Heart left ventricle (tissue), 13 donors: ENCODE measurements at regions not wholly inside any gene's neighbourhood (a gene's known extent, or its start where the extent isn't known, plus 50 kb on each side); places are given as distances from the start of the nearest gene placed in this dataset.

ENCODE experiments used
- POLR2A ChIP-seq, 2 donors: fragments of 450-650 bp; IDR thresholded peaks; one replicate each; pipeline ENCODE4 v1.6.1; 2017; ENCODE audit warnings: antibody characterized with exemption in 2 of 2, mild to moderate bottlenecking in 2 of 2, moderate library complexity in 2 of 2
- TF ChIP-seq, protein P1 (sequence below), 12 donors: fragments of 200-600 bp; sonication (generic) in 4 of 12; IDR thresholded peaks; one replicate each; pipeline versions ENCODE4 v1.5.0 to v1.8.0; 2018 to 2022; ENCODE audit warnings: antibody characterized with exemption in 12 of 12, mild to moderate bottlenecking in 5 of 12
- donor health status: ischemic (EF 13 %, LVEDD 7.1; RV severe dilation, severe dysfunction).
- donor health status: DM: no; HTN: yes; CAD: no.
- donor health status: DM: no; HTN: no; CAD: no.
- donor health status: ischemic (EF 25% LVEDD 6.9; RV normal size, moderate dysfunction).
- donor health status: ischemic (EF 25% LVEDD 5.7; RV mildly dilated, moderate dysfunction).
- donor health status: ischemic (EF 35%, LVEDD 5.7; RV mildly dilated, moderate dysfunction).
- donor health status: nonischemic (EF 11% LVEDD 7.7; RV severe dilation, severe dysfunction).
- donor health status: DM: yes; HTN: yes; CAD: no.
- donor health status: PGD.
- donor health status: ischemic (EF 29% LVEDD 5.4; RV normal size, mild dysfunction).
- donor health status: nonischemic (EF 23%, LVEDD 6.1; RV moderate dilation, normal function).

DNA sequence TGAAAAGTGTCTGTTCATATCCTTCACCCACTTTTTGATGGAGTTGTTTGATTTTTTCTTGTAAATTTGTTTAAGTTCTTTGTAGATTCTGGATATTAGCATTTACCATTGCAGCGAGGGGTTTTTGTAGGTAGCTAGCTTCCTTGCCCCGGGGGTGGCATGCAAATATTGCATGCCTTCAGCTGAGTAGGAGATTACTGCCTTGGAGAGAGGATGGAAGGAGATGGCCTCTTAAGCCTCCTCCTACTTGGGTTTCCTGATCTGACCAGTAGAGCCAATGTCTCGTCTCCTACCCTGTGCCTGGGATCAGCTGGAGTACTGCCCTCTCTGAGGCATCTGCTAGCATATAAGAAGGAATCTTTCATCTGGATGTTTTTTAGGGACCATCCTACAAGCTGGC, 134.4 kb upstream of the CCND2 start:
- TF ChIP-seq, protein P1, sequence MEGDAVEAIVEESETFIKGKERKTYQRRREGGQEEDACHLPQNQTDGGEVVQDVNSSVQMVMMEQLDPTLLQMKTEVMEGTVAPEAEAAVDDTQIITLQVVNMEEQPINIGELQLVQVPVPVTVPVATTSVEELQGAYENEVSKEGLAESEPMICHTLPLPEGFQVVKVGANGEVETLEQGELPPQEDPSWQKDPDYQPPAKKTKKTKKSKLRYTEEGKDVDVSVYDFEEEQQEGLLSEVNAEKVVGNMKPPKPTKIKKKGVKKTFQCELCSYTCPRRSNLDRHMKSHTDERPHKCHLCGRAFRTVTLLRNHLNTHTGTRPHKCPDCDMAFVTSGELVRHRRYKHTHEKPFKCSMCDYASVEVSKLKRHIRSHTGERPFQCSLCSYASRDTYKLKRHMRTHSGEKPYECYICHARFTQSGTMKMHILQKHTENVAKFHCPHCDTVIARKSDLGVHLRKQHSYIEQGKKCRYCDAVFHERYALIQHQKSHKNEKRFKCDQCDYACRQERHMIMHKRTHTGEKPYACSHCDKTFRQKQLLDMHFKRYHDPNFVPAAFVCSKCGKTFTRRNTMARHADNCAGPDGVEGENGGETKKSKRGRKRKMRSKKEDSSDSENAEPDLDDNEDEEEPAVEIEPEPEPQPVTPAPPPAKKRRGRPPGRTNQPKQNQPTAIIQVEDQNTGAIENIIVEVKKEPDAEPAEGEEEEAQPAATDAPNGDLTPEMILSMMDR (IDR thresholded peaks at IDR 0.05) = no peak
- TF ChIP-seq POLR2A (IDR thresholded peaks at IDR 0.05) = no peak
